T-helper 2 cell treated with Interferon-gamma antibody and Interleukin-4, amounts not matched to agents 5 μg/mL and 100 μg/mL, for 36 hours (primary cell): ENCODE measurements at regions not wholly inside any gene's neighbourhood (a gene's known extent, or its start where the extent isn't known, plus 50 kb on each side); places are given as distances from the start of the nearest gene placed in this dataset.
"Not testable (repeated sequence)": the region's sequence is repeated elsewhere in the genome, so short reads cannot be mapped to it uniquely, and the experiment has no call there.

Experiments
- DNase-seq: peaks from one replicate; pipeline ENCODE4 v3.0.0; 2021; ENCODE audit warnings: low spot score
- H3K27ac Mint-ChIP-seq: one replicate; pipeline ENCODE4 v1.8.0; 2021; ENCODE audit warnings: mild to moderate bottlenecking, mixed read lengths
- H3K27me3 Mint-ChIP-seq: one replicate; pipeline ENCODE4 v1.8.0; 2021; ENCODE audit warnings: low read depth, mixed read lengths
- H3K36me3 Mint-ChIP-seq: one replicate; pipeline ENCODE4 v1.8.0; 2021; ENCODE audit warnings: low read depth, mixed read lengths
- H3K4me1 Mint-ChIP-seq: one replicate; pipeline ENCODE4 v1.8.0; 2021; ENCODE audit warnings: low read depth, mixed read lengths
- H3K4me3 Mint-ChIP-seq: one replicate; pipeline ENCODE4 v1.8.0; 2022; ENCODE audit warnings: mild to moderate bottlenecking, moderate library complexity, mixed read lengths
- H3K9me3 Mint-ChIP-seq: one replicate; pipeline ENCODE4 v1.8.0; 2021; ENCODE audit warnings: mixed read lengths

GRCh38 chr15:96612917-96613316 is 282.4 kb downstream of the NR2F2 start:
- no peaks in the 10 kb centered on the region for H3K27me3 Mint-ChIP-seq
- H3K4me3 Mint-ChIP-seq = no peak overlapping the region
- H3K4me1 Mint-ChIP-seq = no peaks in the 10 kb centered on the region
- H3K27ac Mint-ChIP-seq = no peak overlapping the region
- H3K36me3 Mint-ChIP-seq = no peaks in the 10 kb centered on the region
- H3K9me3 Mint-ChIP-seq = peaks cover 14% of the 10 kb centered on the region
- DNase-seq = no peak

GRCh38 chr15:96619174-96619573 is 288.7 kb downstream of the NR2F2 start:
- H3K27me3 Mint-ChIP-seq = no peaks in the 10 kb centered on the region
- no peaks in the 10 kb centered on the region for H3K36me3 Mint-ChIP-seq
- no peak for DNase-seq
- H3K9me3 Mint-ChIP-seq = no peaks in the 10 kb centered on the region
- H3K4me1 Mint-ChIP-seq = no peaks in the 10 kb centered on the region
- no peak overlapping the region for H3K27ac Mint-ChIP-seq
- no peak overlapping the region for H3K4me3 Mint-ChIP-seq

- no peaks in the 10 kb centered on the region for H3K36me3 Mint-ChIP-seq
These were observed 292.2 kb downstream of the NR2F2 start for GRCh38 chr15:96622714-96623113.

GRCh38 chr15:96625256-96625655 is 294.8 kb downstream of the NR2F2 start:
- Mint-ChIP-seq H3K4me1 (no peaks in the 10 kb centered on the region), H3K27me3 (no peaks in the 10 kb centered on the region), H3K9me3 (no peaks in the 10 kb centered on the region), H3K27ac (no peak overlapping the region), H3K36me3 (no peaks in the 10 kb centered on the region), H3K4me3 (no peak overlapping the region)
- no peak for DNase-seq

More at GRCh38 chr15:96622714-96623113, 292.2 kb downstream of the NR2F2 start:
- no peaks in the 10 kb centered on the region for H3K4me1 Mint-ChIP-seq
- no peak overlapping the region for H3K4me3 Mint-ChIP-seq
- H3K9me3 Mint-ChIP-seq = no peaks in the 10 kb centered on the region
- H3K27me3 Mint-ChIP-seq = no peaks in the 10 kb centered on the region
- DNase-seq = no peak
- H3K27ac Mint-ChIP-seq = no peak overlapping the region

- H3K9me3 Mint-ChIP-seq = no peaks in the 10 kb centered on the region
- no peak overlapping the region for H3K27ac Mint-ChIP-seq
These were observed 296.6 kb downstream of the NR2F2 start for GRCh38 chr15:96627031-96627568.

GRCh38 chr15:96629511-96629910 is 299.0 kb downstream of the NR2F2 start:
- DNase-seq = no peak
- Mint-ChIP-seq H3K27me3 (no peaks in the 10 kb centered on the region), H3K4me1 (no peaks in the 10 kb centered on the region), H3K36me3 (no peaks in the 10 kb centered on the region), H3K27ac (no peak overlapping the region), H3K9me3 (no peaks in the 10 kb centered on the region), H3K4me3 (no peak overlapping the region)

More at GRCh38 chr15:96627031-96627568, 296.6 kb downstream of the NR2F2 start:
- no peak for DNase-seq
- no peaks in the 10 kb centered on the region for H3K27me3 Mint-ChIP-seq
- H3K4me3 Mint-ChIP-seq = no peak overlapping the region
- H3K36me3 Mint-ChIP-seq = no peaks in the 10 kb centered on the region
- no peaks in the 10 kb centered on the region for H3K4me1 Mint-ChIP-seq

- Mint-ChIP-seq H3K9me3 (no peaks in the 10 kb centered on the region), H3K27me3 (no peaks in the 10 kb centered on the region), H3K36me3 (no peaks in the 10 kb centered on the region), H3K4me1 (no peaks in the 10 kb centered on the region), H3K27ac (no peak overlapping the region), H3K4me3 (no peak overlapping the region)
- no peak for DNase-seq
These were observed 308.3 kb downstream of the NR2F2 start for GRCh38 chr15:96638793-96639192.

GRCh38 chr15:96645796-96646195 is 315.3 kb downstream of the NR2F2 start:
- Mint-ChIP-seq H3K4me3 (no peak overlapping the region), H3K9me3 (no peaks in the 10 kb centered on the region), H3K4me1 (no peaks in the 10 kb centered on the region), H3K36me3 (no peaks in the 10 kb centered on the region), H3K27ac (no peak overlapping the region), H3K27me3 (no peaks in the 10 kb centered on the region)
- DNase-seq = no peak

GRCh38 chr15:96648866-96649265 is 318.4 kb downstream of the NR2F2 start:
- no peaks in the 10 kb centered on the region for H3K4me1 Mint-ChIP-seq
- no peaks in the 10 kb centered on the region for H3K36me3 Mint-ChIP-seq
- H3K27me3 Mint-ChIP-seq = no peaks in the 10 kb centered on the region
- no peak overlapping the region for H3K4me3 Mint-ChIP-seq
- no peak overlapping the region for H3K27ac Mint-ChIP-seq
- H3K9me3 Mint-ChIP-seq = peaks cover 4% of the 10 kb centered on the region
- no peak for DNase-seq

GRCh38 chr15:96657096-96657495 is 326.6 kb downstream of the NR2F2 start:
- Mint-ChIP-seq H3K9me3 (peaks cover 3% of the 10 kb centered on the region), H3K27ac (no peak overlapping the region), H3K27me3 (no peaks in the 10 kb centered on the region), H3K4me1 (no peaks in the 10 kb centered on the region), H3K36me3 (no peaks in the 10 kb centered on the region), H3K4me3 (no peak overlapping the region)
- no peak for DNase-seq

- H3K36me3 Mint-ChIP-seq, H3K27me3 Mint-ChIP-seq, H3K4me3 Mint-ChIP-seq, H3K27ac Mint-ChIP-seq, DNase-seq, H3K4me1 Mint-ChIP-seq: not testable (repeated sequence)
- H3K9me3 Mint-ChIP-seq = peaks cover 22% of the 10 kb centered on the region
These were observed 336.5 kb downstream of the NR2F2 start for GRCh38 chr15:96666979-96667378.

- no peaks in the 10 kb centered on the region for H3K36me3 Mint-ChIP-seq
- no peaks in the 10 kb centered on the region for H3K9me3 Mint-ChIP-seq
- H3K27ac Mint-ChIP-seq = no peak overlapping the region
- no peaks in the 10 kb centered on the region for H3K4me1 Mint-ChIP-seq
- H3K27me3 Mint-ChIP-seq = no peaks in the 10 kb centered on the region
- DNase-seq = no peak
- H3K4me3 Mint-ChIP-seq = no peak overlapping the region
These were observed 339.9 kb downstream of the NR2F2 start for GRCh38 chr15:96670389-96670788.

GRCh38 chr15:96672629-96673028 is 342.1 kb downstream of the NR2F2 start:
- no peak overlapping the region for H3K4me3 Mint-ChIP-seq
- H3K36me3 Mint-ChIP-seq = no peaks in the 10 kb centered on the region
- H3K27ac Mint-ChIP-seq = no peak overlapping the region
- no peak for DNase-seq
- no peaks in the 10 kb centered on the region for H3K4me1 Mint-ChIP-seq
- H3K9me3 Mint-ChIP-seq = no peaks in the 10 kb centered on the region
- H3K27me3 Mint-ChIP-seq = no peaks in the 10 kb centered on the region

GRCh38 chr15:96678386-96678785 is 347.9 kb downstream of the NR2F2 start:
- no peak overlapping the region for H3K27ac Mint-ChIP-seq
- no peaks in the 10 kb centered on the region for H3K36me3 Mint-ChIP-seq
- H3K9me3 Mint-ChIP-seq = no peaks in the 10 kb centered on the region
- no peak overlapping the region for H3K4me3 Mint-ChIP-seq
- no peaks in the 10 kb centered on the region for H3K27me3 Mint-ChIP-seq
- no peak for DNase-seq
- H3K4me1 Mint-ChIP-seq = no peaks in the 10 kb centered on the region

GRCh38 chr15:96687388-96688107 is 357.0 kb downstream of the NR2F2 start:
- H3K4me1 Mint-ChIP-seq = no peaks in the 10 kb centered on the region
- H3K9me3 Mint-ChIP-seq = peaks cover 3% of the 10 kb centered on the region
- no peak for DNase-seq
- H3K4me3 Mint-ChIP-seq = no peak overlapping the region
- H3K27me3 Mint-ChIP-seq = no peaks in the 10 kb centered on the region
- no peak overlapping the region for H3K27ac Mint-ChIP-seq
- no peaks in the 10 kb centered on the region for H3K36me3 Mint-ChIP-seq
